Breast epithelium (tissue), 3 donors: ENCODE measurements at regions not wholly inside any gene's neighbourhood (a gene's known extent, or its start where the extent isn't known, plus 50 kb on each side); places are given as distances from the start of the nearest gene placed in this dataset.

Experiments
- CTCF ChIP-seq, 3 donors: fragments of 450-650 bp; IDR thresholded peaks; one replicate each; pipeline ENCODE4 v1.5.1; 2016 to 2017; ENCODE audit warnings: antibody characterized with exemption in 3 of 3, mild to moderate bottlenecking in 3 of 3, moderate library complexity in 3 of 3
- POLR2A ChIP-seq: fragments of 450-650 bp; IDR thresholded peaks from one replicate; pipeline ENCODE4 v1.6.1; 2016; ENCODE audit warnings: antibody characterized with exemption, mild to moderate bottlenecking, moderate library complexity
- POLR2AphosphoS5 ChIP-seq, 3 donors: sonication (generic); formaldehyde crosslinking; IDR thresholded peaks; one replicate each; pipeline ENCODE4 v1.6.1; 2017; ENCODE audit warnings: antibody characterized with exemption in 3 of 3

- TF ChIP-seq CTCF (IDR thresholded peaks at IDR 0.05) (no peak), POLR2A (no peak), POLR2AphosphoS5 (IDR thresholded peaks at IDR 0.05) (no peak)
Measured at GRCh38 chr6:6891125-6891721, 216.5 kb upstream of the RREB1 start.
